A549 (cell line): ENCODE measurements at regions not wholly inside any gene's neighbourhood (a gene's known extent, or its start where the extent isn't known, plus 50 kb on each side); places are given as distances from the start of the nearest gene placed in this dataset.

Experiments
- ATAC-seq, 2 experiments: fragments of 200-7000 bp in 1 of 2; fragments of >200 bp in 1 of 2; cut with Nextera tagmentation in 1 of 2; cut with Tn5 transposase in 1 of 2; 3 replicates each; pipeline versions ENCODE4 v1.8.0 to v1.9.1; 2018 to 2020; ENCODE audit warnings: mild to moderate bottlenecking in 1 of 2, moderate library complexity in 1 of 2
- CTCF ChIA-PET: fragments of 300-600 bp; sonication (Branson Sonifier 250); formaldehyde crosslinking; extraction: SDS; loops from one replicate; lab custom pipeline; 2021; ENCODE audit warnings: antibody characterized with exemption, inconsistent platforms; lab: Yijun Ruan, JAX
- POLR2A ChIA-PET: fragments of 350-600 bp; formaldehyde crosslinking; extraction: SDS; loops from one replicate; lab custom pipeline; 2021; ENCODE audit warnings: antibody characterized with exemption, inconsistent platforms; lab: Yijun Ruan, JAX
- DNase-seq, 2 experiments: peaks; one replicate each; pipeline versions ENCODE4 v3.0.0 to v3.0.0-alpha.2; 2011 to 2016; ENCODE audit warnings: low read depth in 1 of 2, low spot score in 1 of 2
- FAIRE-seq: peaks from 2 replicates; lab custom pipeline; 2011; peaks lifted over from hg19 to GRCh38; lab: Jason Lieb, UNC
- H3K27ac ChIP-seq, 2 experiments: fragments of >200 bp; sonication (Bioruptor Twin); formaldehyde crosslinking; 3 replicates each; pipeline ENCODE4 v1.5.1; 2016 to 2017
- H3K4me1 ChIP-seq: fragments of >200 bp; sonication (Bioruptor Twin); formaldehyde crosslinking; 3 replicates; pipeline ENCODE4 v1.6.1; 2016
- H3K4me2 ChIP-seq: fragments of >200 bp; sonication (Bioruptor Twin); formaldehyde crosslinking; 3 replicates; pipeline ENCODE4 v1.6.1; 2016
- H3K4me3 ChIP-seq: fragments of >200 bp; sonication (Bioruptor Twin); formaldehyde crosslinking; 3 replicates; pipeline ENCODE4 v1.5.1; 2016
- H3K9me3 ChIP-seq: fragments of >200 bp; sonication (Bioruptor Twin); formaldehyde crosslinking; 3 replicates; pipeline ENCODE4 v1.6.1; 2016
- ATOH8 ChIP-seq: fragments of 250-450 bp; sonication (Bioruptor Pico); IDR thresholded peaks from 2 replicates; pipeline ENCODE4 v1.5.0; 2020; ENCODE audit warnings: low read depth, mild to moderate bottlenecking, moderate library complexity
- CBX8 ChIP-seq: fragments of 200-600 bp; sonication (generic); IDR thresholded peaks from 2 replicates; pipeline ENCODE4 v1.6.1; 2016
- CEBPB ChIP-seq, 2 experiments: fragments of >200 bp in 1 of 2; sonication (Bioruptor Twin) in 1 of 2; formaldehyde crosslinking in 1 of 2; IDR thresholded peaks; 2 replicates each; pipeline ENCODE4 v1.6.1; 2012 to 2016
- CTCF ChIP-seq: fragments of >200 bp; sonication (Bioruptor Twin); formaldehyde crosslinking; IDR thresholded peaks from 3 replicates; pipeline ENCODE4 v1.5.1; 2016
- EP300 ChIP-seq, 2 experiments: fragments of >200 bp; sonication (Bioruptor Twin); formaldehyde crosslinking; IDR thresholded peaks; 2 replicates in 1 of 2; 3 replicates in 1 of 2; pipeline ENCODE4 v1.6.1; 2016 to 2017
- FOSB ChIP-seq: fragments of 250-450 bp; sonication (Bioruptor Pico); IDR thresholded peaks from 2 replicates; pipeline ENCODE4 v1.5.0; 2020; ENCODE audit warnings: mild to moderate bottlenecking, moderate library complexity
- FOSL2 ChIP-seq, 2 experiments: fragments of 450-650 bp in 1 of 2; fragments of >200 bp in 1 of 2; sonication (Bioruptor Twin) in 1 of 2; formaldehyde crosslinking; IDR thresholded peaks; 2 replicates each; pipeline versions ENCODE4 v1.5.0 to v1.6.1; 2016 to 2020; ENCODE audit warnings: mild to moderate bottlenecking in 1 of 2, moderate library complexity in 1 of 2
- FOXS1 ChIP-seq: fragments of 250-450 bp; sonication (Bioruptor Pico); IDR thresholded peaks from 2 replicates; pipeline ENCODE4 v1.5.0; 2020; ENCODE audit warnings: mild to moderate bottlenecking, moderate library complexity
- HDAC2 ChIP-seq: fragments of 200-600 bp; sonication (generic); IDR thresholded peaks from 2 replicates; pipeline ENCODE4 v1.6.1; 2016
- HOXA7 ChIP-seq: fragments of 250-450 bp; sonication (Bioruptor Pico); IDR thresholded peaks from 2 replicates; pipeline ENCODE4 v1.5.0; 2020; ENCODE audit warnings: mild to moderate bottlenecking, moderate library complexity
- HOXB13 ChIP-seq: fragments of 250-450 bp; sonication (Bioruptor Pico); IDR thresholded peaks from 2 replicates; pipeline ENCODE4 v1.5.0; 2020; ENCODE audit warnings: low read depth, mild to moderate bottlenecking, moderate library complexity
- KDM5A ChIP-seq: fragments of 200-600 bp; sonication (generic); IDR thresholded peaks from 2 replicates; pipeline ENCODE4 v1.6.1; 2016; ENCODE audit warnings: antibody characterized with exemption, mild to moderate bottlenecking
- MAFK ChIP-seq: fragments of 450-650 bp; IDR thresholded peaks from 2 replicates; pipeline ENCODE4 v1.6.1; 2014; ENCODE audit not compliant: partially characterized antibody
- MAZ ChIP-seq: fragments of 150-350 bp; IDR thresholded peaks from 2 replicates; pipeline ENCODE4 v1.6.1; 2014; ENCODE audit warnings: antibody characterized with exemption, low read depth, low read length, borderline replicate concordance
- NFE2L2 ChIP-seq: fragments of 150-350 bp; conservative IDR thresholded peaks from 2 replicates; pipeline ENCODE4 v1.6.1; 2014; ENCODE audit warnings: low read length
- NPAS2 ChIP-seq: fragments of 250-450 bp; sonication (Bioruptor Pico); IDR thresholded peaks from 2 replicates; pipeline ENCODE4 v1.8.0; 2022; ENCODE audit warnings: mild to moderate bottlenecking, moderate library complexity, borderline replicate concordance
- PHF8 ChIP-seq: fragments of 200-600 bp; sonication (generic); IDR thresholded peaks from 2 replicates; pipeline ENCODE4 v1.6.1; 2016; ENCODE audit warnings: low read depth, mild to moderate bottlenecking, antibody characterized with exemption, moderate library complexity, borderline replicate concordance
- RARB ChIP-seq: fragments of 250-450 bp; sonication (Bioruptor Pico); IDR thresholded peaks from 2 replicates; pipeline ENCODE4 v1.8.0; 2021; ENCODE audit warnings: mild to moderate bottlenecking, moderate library complexity
- REST ChIP-seq: fragments of 200-600 bp; sonication (generic); IDR thresholded peaks from 2 replicates; pipeline ENCODE4 v1.6.1; 2016; ENCODE audit warnings: antibody characterized with exemption, mild to moderate bottlenecking, moderate library complexity
- RFX5 ChIP-seq: fragments of 450-650 bp; IDR thresholded peaks from 2 replicates; pipeline ENCODE4 v1.7.1; 2014; ENCODE audit warnings: antibody characterized with exemption, mild to moderate bottlenecking, moderate library complexity
- ZFP36 ChIP-seq: fragments of 450-650 bp; IDR thresholded peaks from 2 replicates; pipeline ENCODE4 v1.6.1; 2014; ENCODE audit warnings: borderline replicate concordance; ENCODE audit not compliant: partially characterized antibody
- ZNF302 ChIP-seq: fragments of 250-450 bp; sonication (Bioruptor Pico); IDR thresholded peaks from 2 replicates; pipeline ENCODE4 v1.9.0; 2021; ENCODE audit warnings: inconsistent platforms, mild to moderate bottlenecking, moderate library complexity
- ZSCAN20 ChIP-seq: fragments of 250-450 bp; sonication (Bioruptor Pico); IDR thresholded peaks from 2 replicates; pipeline ENCODE4 v1.8.0; 2022; ENCODE audit warnings: mild to moderate bottlenecking, moderate library complexity
- WGBS: methylation state at CpG from one replicate; pipeline ENCODE4 v1.1.6; 2017; ENCODE audit errors: missing lambda C conversion rate; 5-methylcytosine and 5-hydroxymethylcytosine counted together

- Histone ChIP-seq H3K4me2 (no peak overlapping the region), H3K27ac (no peak overlapping the region), H3K4me3 (no peak overlapping the region), H3K9me3 (no peaks in the 10 kb centered on the region), H3K4me1 (no peaks in the 10 kb centered on the region)
- DNase-seq (no peak), ATAC-seq (no peak), FAIRE-seq (no peak)
- ChIA-PET POLR2A (no interaction called here), CTCF (no interaction called here)
- 12% methylated on average over 1 of the region's 1 CpG for WGBS
- TF ChIP-seq FOXS1 (CRISPR knock-in tag), result no peak
- TF ChIP-seq REST, result no peak
- no peak for TF ChIP-seq HOXB13 (CRISPR knock-in tag)
- TF ChIP-seq FOSB (CRISPR knock-in tag), result no peak
- TF ChIP-seq ATOH8, result no peak
- no peak for TF ChIP-seq HDAC2
- TF ChIP-seq FOSL2 (IDR thresholded peaks at IDR 0.05), result no peak
- TF ChIP-seq FOSL2 (CRISPR knock-in tag; IDR thresholded peaks at IDR 0.05), result no peak
- TF ChIP-seq CTCF, result no peak
- no peak for TF ChIP-seq MAFK
- no peak for TF ChIP-seq RFX5
- TF ChIP-seq KDM5A, result no peak
- no peak for TF ChIP-seq EP300 (IDR thresholded peaks at IDR 0.05)
- no peak for TF ChIP-seq NFE2L2
- TF ChIP-seq CEBPB (IDR thresholded peaks at IDR 0.05), result no peak
- TF ChIP-seq MAZ, result no peak
- no peak for TF ChIP-seq ZSCAN20
- no peak for TF ChIP-seq ZNF302
- no peak for TF ChIP-seq HOXA7
- TF ChIP-seq ZFP36, result no peak
These were observed 272.9 kb upstream of the ZWINT start for GRCh38 chr10:56633876-56634452.

GRCh38 chr10:56632537-56632936 lies 271.5 kb upstream of the ZWINT start:
- no peak overlapping the region for H3K4me3 ChIP-seq
- CTCF ChIA-PET, result no interaction called here
- no peaks in the 10 kb centered on the region for H3K9me3 ChIP-seq
- TF ChIP-seq RARB (CRISPR knock-in tag), result no peak
- TF ChIP-seq NPAS2 (CRISPR knock-in tag), result no peak
- no peak for TF ChIP-seq RFX5
- no peak for TF ChIP-seq CBX8
- TF ChIP-seq PHF8, result no peak
- TF ChIP-seq ZFP36, result no peak
- TF ChIP-seq, all 56 proteins: peak for 0
- FAIRE-seq, result no peak
- Histone ChIP-seq H3K4me2 (no peak overlapping the region), H3K4me1 (no peaks in the 10 kb centered on the region), H3K27ac (no peak overlapping the region)
- DNase-seq, result no peak
- 14% methylated on average over 2 of the region's 2 CpGs for WGBS
- ATAC-seq, result no peak
- POLR2A ChIA-PET, result no interaction called here
